Neural cell (in vitro differentiated cells): ENCODE measurements at regions not wholly inside any gene's neighbourhood (a gene's known extent, or its start where the extent isn't known, plus 50 kb on each side); places are given as distances from the start of the nearest gene placed in this dataset.

Experiments
- EP300 ChIP-seq: fragments of 450-650 bp; conservative IDR thresholded peaks from 2 replicates; pipeline ENCODE4 v1.6.1; 2014; ENCODE audit warnings: antibody characterized with exemption, mild to moderate bottlenecking, moderate library complexity; ENCODE audit not compliant: poor library complexity, severe bottlenecking
- EZH2 ChIP-seq: fragments of 200-600, 300-800 bp; shearing (Covaris generic), sonication (generic); IDR thresholded peaks from 2 replicates; pipeline ENCODE4 v1.6.1; 2014; ENCODE audit warnings: antibody characterized with exemption, low read length, borderline replicate concordance, mild to moderate bottlenecking; ENCODE audit not compliant: insufficient read depth, poor library complexity, severe bottlenecking
- MXI1 ChIP-seq: fragments of 450-650 bp; conservative IDR thresholded peaks from 2 replicates; pipeline ENCODE4 v1.6.1; 2014; ENCODE audit warnings: antibody characterized with exemption, mild to moderate bottlenecking; ENCODE audit not compliant: poor library complexity, severe bottlenecking
- POLR2AphosphoS5 ChIP-seq: IDR thresholded peaks from 2 replicates; pipeline ENCODE4 v1.6.1; 2012
- RAD21 ChIP-seq: fragments of 450-650 bp; conservative IDR thresholded peaks from 2 replicates; pipeline ENCODE4 v1.6.1; 2014; ENCODE audit warnings: antibody characterized with exemption, mild to moderate bottlenecking, moderate library complexity
- TAF1 ChIP-seq: IDR thresholded peaks from 2 replicates; pipeline ENCODE4 v1.6.1; 2012; ENCODE audit warnings: low read depth
- TF ChIP-seq, protein P1 (sequence below): fragments of 450-650 bp; IDR thresholded peaks from 2 replicates; pipeline ENCODE4 v1.5.1; 2014; ENCODE audit warnings: antibody characterized with exemption, mild to moderate bottlenecking, moderate library complexity; ENCODE audit not compliant: poor library complexity, severe bottlenecking

GRCh38 chr10:44818701-44819127, 92.4 kb upstream of the TMEM72 start:
- TF ChIP-seq, protein P1, sequence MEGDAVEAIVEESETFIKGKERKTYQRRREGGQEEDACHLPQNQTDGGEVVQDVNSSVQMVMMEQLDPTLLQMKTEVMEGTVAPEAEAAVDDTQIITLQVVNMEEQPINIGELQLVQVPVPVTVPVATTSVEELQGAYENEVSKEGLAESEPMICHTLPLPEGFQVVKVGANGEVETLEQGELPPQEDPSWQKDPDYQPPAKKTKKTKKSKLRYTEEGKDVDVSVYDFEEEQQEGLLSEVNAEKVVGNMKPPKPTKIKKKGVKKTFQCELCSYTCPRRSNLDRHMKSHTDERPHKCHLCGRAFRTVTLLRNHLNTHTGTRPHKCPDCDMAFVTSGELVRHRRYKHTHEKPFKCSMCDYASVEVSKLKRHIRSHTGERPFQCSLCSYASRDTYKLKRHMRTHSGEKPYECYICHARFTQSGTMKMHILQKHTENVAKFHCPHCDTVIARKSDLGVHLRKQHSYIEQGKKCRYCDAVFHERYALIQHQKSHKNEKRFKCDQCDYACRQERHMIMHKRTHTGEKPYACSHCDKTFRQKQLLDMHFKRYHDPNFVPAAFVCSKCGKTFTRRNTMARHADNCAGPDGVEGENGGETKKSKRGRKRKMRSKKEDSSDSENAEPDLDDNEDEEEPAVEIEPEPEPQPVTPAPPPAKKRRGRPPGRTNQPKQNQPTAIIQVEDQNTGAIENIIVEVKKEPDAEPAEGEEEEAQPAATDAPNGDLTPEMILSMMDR, result no peak
- TF ChIP-seq EZH2 (no peak), MXI1 (no peak), EP300 (no peak), RAD21 (no peak), POLR2AphosphoS5 (no peak), TAF1 (no peak)
